ENCODE measurements at regions not wholly inside any gene's neighbourhood (a gene's known extent, or its start where the extent isn't known, plus 50 kb on each side); places are given as distances from the start of the nearest gene placed in this dataset.

DNA sequence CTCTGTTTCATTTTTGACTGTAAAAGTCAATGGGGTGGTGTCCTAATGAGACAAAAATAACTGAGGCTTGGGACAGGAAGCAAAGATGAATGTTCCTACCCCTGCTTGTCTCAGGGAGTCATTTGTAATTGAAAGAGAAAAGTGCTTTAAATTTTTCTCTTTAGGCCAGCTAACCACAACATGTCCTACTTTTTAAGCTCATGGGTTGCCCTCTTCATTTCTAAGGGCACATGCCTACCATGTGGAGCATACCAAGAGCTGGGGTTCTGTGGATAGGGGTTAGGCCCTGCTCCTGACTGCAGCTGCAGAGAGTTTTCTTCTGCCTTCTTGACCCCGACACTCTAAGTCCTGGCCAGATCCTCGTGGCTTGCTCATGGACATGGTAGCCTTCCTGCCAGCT, 96.8 kb upstream of the ARL4C start:
- POLR2A ChIA-PET = no interaction called here
- CTCF ChIA-PET = no interaction called here
- Histone ChIP-seq H3K4me3 (no peak overlapping the region), H3K4me1 (ENCODE audit: control insufficient read depth, insufficient read depth, low read length) (no peaks in the 10 kb centered on the region), H3K9me3 (replicated peaks; ENCODE audit: control insufficient read depth, insufficient read depth, low read length) (no peaks in the 10 kb centered on the region), H3K36me3 (ENCODE audit: control insufficient read depth in 2 of 2, insufficient read depth in 2 of 2, low read length in 1 of 2) (no peaks in the 10 kb centered on the region), H4K20me1 (ENCODE audit: control insufficient read depth, insufficient read depth) (no peaks in the 10 kb centered on the region), H3K9ac (ENCODE audit: control insufficient read depth, insufficient read depth, low read length) (no peak overlapping the region), H3K27ac (ENCODE audit: control insufficient read depth, insufficient read depth) (no peak overlapping the region), H2AFZ (ENCODE audit: control insufficient read depth, low read depth, low read length) (no peak overlapping the region), H3K4me2 (ENCODE audit: control insufficient read depth, insufficient read depth) (no peak overlapping the region), H3K27me3 (replicated peaks in 1 of 2; ENCODE audit: control insufficient read depth in 2 of 2, insufficient read depth in 2 of 2, low read length in 1 of 2) (no peaks in the 10 kb centered on the region; a peak in 1 of 4 replicates), H3K79me2 (ENCODE audit: control insufficient read depth, insufficient read depth, low read length) (no peaks in the 10 kb centered on the region)
- TF ChIP-seq, protein P1, sequence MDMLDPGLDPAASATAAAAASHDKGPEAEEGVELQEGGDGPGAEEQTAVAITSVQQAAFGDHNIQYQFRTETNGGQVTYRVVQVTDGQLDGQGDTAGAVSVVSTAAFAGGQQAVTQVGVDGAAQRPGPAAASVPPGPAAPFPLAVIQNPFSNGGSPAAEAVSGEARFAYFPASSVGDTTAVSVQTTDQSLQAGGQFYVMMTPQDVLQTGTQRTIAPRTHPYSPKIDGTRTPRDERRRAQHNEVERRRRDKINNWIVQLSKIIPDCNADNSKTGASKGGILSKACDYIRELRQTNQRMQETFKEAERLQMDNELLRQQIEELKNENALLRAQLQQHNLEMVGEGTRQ (IDR thresholded peaks at IDR 0.05; ENCODE audit: borderline replicate concordance, low read depth, low read length) = no peak
- TF ChIP-seq FOXM1 (IDR thresholded peaks at IDR 0.05; ENCODE audit: low read depth, low read length) (no peak), TBL1XR1 (IDR thresholded peaks at IDR 0.05; ENCODE audit: low read depth, low read length) (no peak), RB1 (IDR thresholded peaks at IDR 0.05; ENCODE audit: borderline replicate concordance) (no peak), TCF3 (IDR thresholded peaks at IDR 0.05; ENCODE audit: borderline replicate concordance, insufficient read depth, low read depth, low read length) (no peak), RUNX3 (IDR thresholded peaks at IDR 0.05; ENCODE audit: low read length) (no peak), CBFB (IDR thresholded peaks at IDR 0.05; ENCODE audit: low read depth) (no peak), NR2F1 (conservative IDR thresholded peaks at IDR 0.05) (no peak), SMARCA5 (IDR thresholded peaks at IDR 0.05) (no peak), TAF1 (IDR thresholded peaks at IDR 0.05; ENCODE audit: borderline replicate concordance, low read depth, low read length) (no peak), RBBP5 (conservative IDR thresholded peaks at IDR 0.05) (no peak), NFYA (IDR thresholded peaks at IDR 0.05; ENCODE audit: borderline replicate concordance, low read depth, low read length) (no peak), CEBPB (IDR thresholded peaks at IDR 0.05; ENCODE audit: borderline replicate concordance in 1 of 2, low read depth in 2 of 2, low read length in 2 of 2) (no peak), RAD51 (IDR thresholded peaks at IDR 0.05) (no peak)
- TF ChIP-seq, protein P2, sequence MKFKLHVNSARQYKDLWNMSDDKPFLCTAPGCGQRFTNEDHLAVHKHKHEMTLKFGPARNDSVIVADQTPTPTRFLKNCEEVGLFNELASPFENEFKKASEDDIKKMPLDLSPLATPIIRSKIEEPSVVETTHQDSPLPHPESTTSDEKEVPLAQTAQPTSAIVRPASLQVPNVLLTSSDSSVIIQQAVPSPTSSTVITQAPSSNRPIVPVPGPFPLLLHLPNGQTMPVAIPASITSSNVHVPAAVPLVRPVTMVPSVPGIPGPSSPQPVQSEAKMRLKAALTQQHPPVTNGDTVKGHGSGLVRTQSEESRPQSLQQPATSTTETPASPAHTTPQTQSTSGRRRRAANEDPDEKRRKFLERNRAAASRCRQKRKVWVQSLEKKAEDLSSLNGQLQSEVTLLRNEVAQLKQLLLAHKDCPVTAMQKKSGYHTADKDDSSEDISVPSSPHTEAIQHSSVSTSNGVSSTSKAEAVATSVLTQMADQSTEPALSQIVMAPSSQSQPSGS (IDR thresholded peaks at IDR 0.05; ENCODE audit: low read length) = no peak
- RAD21 ChIA-PET (ENCODE audit: unreplicated experiment) = no interaction called here
- ATAC-seq (no peak), DNase-seq (ENCODE audit: low read depth, low spot score) (no peak), FAIRE-seq (no peak)
- intact Hi-C loops (cut with micrococcal nuclease; ENCODE audit: unreplicated experiment) (no loop called here), in situ Hi-C loops (cut with MboI) (no loop called here)
- SMC1A ChIA-PET (ENCODE audit: uncharacterized antibody, unreplicated experiment) = no interaction called here
- no TSS peak for BruUV-seq (replicated peaks)
- 4% methylated on average over 2 of the region's 2 CpGs for WGBS (ENCODE audit: insufficient coverage, insufficient replicate concordance, low lambda C conversion rate, missing lambda C conversion rate)
